ENCODE measurements at regions not wholly inside any gene's neighbourhood (a gene's known extent, or its start where the extent isn't known, plus 50 kb on each side); places are given as distances from the start of the nearest gene placed in this dataset.

GRCh38 chr4:34194585-34194984, 2049.7 kb downstream of the ARAP2 start:
- no peaks in the 10 kb centered on the region for H3K4me1 Mint-ChIP-seq
- no peak for DNase-seq
- no peaks in the 10 kb centered on the region for H3K36me3 Mint-ChIP-seq
- H3K27ac Mint-ChIP-seq, result no peak overlapping the region
- no peaks in the 10 kb centered on the region for H3K27me3 Mint-ChIP-seq
- H3K9me3 Mint-ChIP-seq, result no peaks in the 10 kb centered on the region
- no peak overlapping the region for H3K4me3 Mint-ChIP-seq

- Mint-ChIP-seq H3K4me1 (no peaks in the 10 kb centered on the region), H3K27me3 (no peaks in the 10 kb centered on the region), H3K27ac (no peak overlapping the region), H3K36me3 (no peaks in the 10 kb centered on the region), H3K9me3 (no peaks in the 10 kb centered on the region), H3K4me3 (no peak overlapping the region)
- no peak for DNase-seq
These were observed 2047.9 kb downstream of the ARAP2 start for GRCh38 chr4:34196375-34196774.

GRCh38 chr4:34198966-34199365, 2045.3 kb downstream of the ARAP2 start:
- Mint-ChIP-seq H3K9me3 (peaks cover 3% of the 10 kb centered on the region), H3K36me3 (no peaks in the 10 kb centered on the region), H3K27ac (no peak overlapping the region), H3K27me3 (no peaks in the 10 kb centered on the region), H3K4me3 (no peak overlapping the region), H3K4me1 (no peaks in the 10 kb centered on the region)
- no peak for DNase-seq

- Mint-ChIP-seq H3K27ac (no peak overlapping the region), H3K9me3 (peaks cover 6% of the 10 kb centered on the region), H3K36me3 (no peaks in the 10 kb centered on the region), H3K27me3 (no peaks in the 10 kb centered on the region), H3K4me1 (no peaks in the 10 kb centered on the region), H3K4me3 (no peak overlapping the region)
- DNase-seq, result no peak
These were observed 2043.8 kb downstream of the ARAP2 start for GRCh38 chr4:34200535-34200934.

GRCh38 chr4:34202154-34202553, 2042.2 kb downstream of the ARAP2 start:
- no peaks in the 10 kb centered on the region for H3K4me1 Mint-ChIP-seq
- H3K27me3 Mint-ChIP-seq, result no peaks in the 10 kb centered on the region
- no peak for DNase-seq
- no peak overlapping the region for H3K27ac Mint-ChIP-seq
- no peak overlapping the region for H3K4me3 Mint-ChIP-seq
- H3K36me3 Mint-ChIP-seq, result no peaks in the 10 kb centered on the region
- peaks cover 6% of the 10 kb centered on the region for H3K9me3 Mint-ChIP-seq

GRCh38 chr4:34220601-34221000, 2023.7 kb downstream of the ARAP2 start:
- DNase-seq, result no peak
- Mint-ChIP-seq H3K36me3 (no peaks in the 10 kb centered on the region), H3K4me1 (no peaks in the 10 kb centered on the region), H3K27me3 (no peaks in the 10 kb centered on the region), H3K4me3 (no peak overlapping the region), H3K9me3 (peaks cover 6% of the 10 kb centered on the region), H3K27ac (no peak overlapping the region)

GRCh38 chr4:34221986-34222385, 2022.3 kb downstream of the ARAP2 start:
- Mint-ChIP-seq H3K36me3 (no peaks in the 10 kb centered on the region), H3K4me1 (no peaks in the 10 kb centered on the region), H3K27ac (no peak overlapping the region), H3K9me3 (peaks cover 6% of the 10 kb centered on the region), H3K4me3 (no peak overlapping the region), H3K27me3 (no peaks in the 10 kb centered on the region)
- DNase-seq, result no peak

GRCh38 chr4:34236118-34236517, 2008.2 kb downstream of the ARAP2 start:
- Mint-ChIP-seq H3K36me3 (no peaks in the 10 kb centered on the region), H3K27ac (no peak overlapping the region), H3K9me3 (peaks cover 9% of the 10 kb centered on the region), H3K27me3 (no peaks in the 10 kb centered on the region), H3K4me3 (no peak overlapping the region), H3K4me1 (no peaks in the 10 kb centered on the region)
- DNase-seq, result no peak

- Mint-ChIP-seq H3K4me3 (no peak overlapping the region), H3K9me3 (peaks cover 7% of the 10 kb centered on the region), H3K27ac (no peak overlapping the region), H3K4me1 (no peaks in the 10 kb centered on the region), H3K27me3 (no peaks in the 10 kb centered on the region), H3K36me3 (no peaks in the 10 kb centered on the region)
- DNase-seq, result no peak
These were observed 1999.0 kb downstream of the ARAP2 start for GRCh38 chr4:34245276-34245675.

- Mint-ChIP-seq H3K27ac (no peak overlapping the region), H3K27me3 (no peaks in the 10 kb centered on the region), H3K36me3 (no peaks in the 10 kb centered on the region), H3K9me3 (peaks cover 4% of the 10 kb centered on the region), H3K4me1 (no peaks in the 10 kb centered on the region), H3K4me3 (no peak overlapping the region)
- DNase-seq, result no peak
These were observed 1993.8 kb downstream of the ARAP2 start for GRCh38 chr4:34250562-34250961.

- no peak for DNase-seq
- H3K4me3 Mint-ChIP-seq, result no peak overlapping the region
- H3K27ac Mint-ChIP-seq, result no peak overlapping the region
- H3K27me3 Mint-ChIP-seq, result no peaks in the 10 kb centered on the region
- no peaks in the 10 kb centered on the region for H3K36me3 Mint-ChIP-seq
- H3K9me3 Mint-ChIP-seq, result peaks cover 10% of the 10 kb centered on the region
- H3K4me1 Mint-ChIP-seq, result no peaks in the 10 kb centered on the region
These were observed 1991.1 kb downstream of the ARAP2 start for GRCh38 chr4:34253239-34253638.

GRCh38 chr4:34258176-34258575, 1986.1 kb downstream of the ARAP2 start:
- Mint-ChIP-seq H3K27me3 (no peaks in the 10 kb centered on the region), H3K9me3 (peaks cover 7% of the 10 kb centered on the region), H3K4me3 (no peak overlapping the region), H3K4me1 (no peaks in the 10 kb centered on the region), H3K36me3 (peaks cover 2% of the 10 kb centered on the region), H3K27ac (no peak overlapping the region)
- no peak for DNase-seq

- no peaks in the 10 kb centered on the region for H3K4me1 Mint-ChIP-seq
- H3K9me3 Mint-ChIP-seq, result peaks cover 10% of the 10 kb centered on the region
These were observed 1982.5 kb downstream of the ARAP2 start for GRCh38 chr4:34261799-34262314.

GRCh38 chr4:34269613-34270012, 1974.7 kb downstream of the ARAP2 start:
- no peak overlapping the region for H3K4me3 Mint-ChIP-seq
- no peaks in the 10 kb centered on the region for H3K27me3 Mint-ChIP-seq
- DNase-seq, result no peak
- no peaks in the 10 kb centered on the region for H3K4me1 Mint-ChIP-seq
- H3K27ac Mint-ChIP-seq, result no peak overlapping the region
- H3K36me3 Mint-ChIP-seq, result no peaks in the 10 kb centered on the region
- H3K9me3 Mint-ChIP-seq, result peaks cover 6% of the 10 kb centered on the region

More at GRCh38 chr4:34261799-34262314, 1982.5 kb downstream of the ARAP2 start:
- Mint-ChIP-seq H3K4me3 (no peak overlapping the region), H3K27me3 (no peaks in the 10 kb centered on the region), H3K27ac (no peak overlapping the region), H3K36me3 (peaks cover 2% of the 10 kb centered on the region)
- no peak for DNase-seq

- H3K27me3 Mint-ChIP-seq, result no peaks in the 10 kb centered on the region
- H3K27ac Mint-ChIP-seq, result no peak overlapping the region
- H3K4me3 Mint-ChIP-seq, result no peak overlapping the region
- H3K4me1 Mint-ChIP-seq, result no peaks in the 10 kb centered on the region
- no peaks in the 10 kb centered on the region for H3K36me3 Mint-ChIP-seq
- DNase-seq, result no peak
- peaks cover 6% of the 10 kb centered on the region for H3K9me3 Mint-ChIP-seq
These were observed 1972.6 kb downstream of the ARAP2 start for GRCh38 chr4:34271479-34272355.

- Mint-ChIP-seq H3K9me3 (peaks cover 6% of the 10 kb centered on the region), H3K27ac (no peak overlapping the region), H3K36me3 (no peaks in the 10 kb centered on the region), H3K4me1 (no peaks in the 10 kb centered on the region), H3K27me3 (no peaks in the 10 kb centered on the region), H3K4me3 (no peak overlapping the region)
- DNase-seq, result no peak
These were observed 1965.3 kb downstream of the ARAP2 start for GRCh38 chr4:34279011-34279410.
